GM19455 (cell line): ENCODE measurements at regions not wholly inside any gene's neighbourhood (a gene's known extent, or its start where the extent isn't known, plus 50 kb on each side); places are given as distances from the start of the nearest gene placed in this dataset.
"Not testable (repeated sequence)": the region's sequence is repeated elsewhere in the genome, so short reads cannot be mapped to it uniquely, and the experiment has no call there.

ENCODE experiments used
- ATAC-seq: cut with Tn5 transposase; IDR thresholded peaks from one replicate; pipeline ENCODE4 v1.9.1; 2021; ENCODE audit not compliant: unreplicated experiment

- ATAC-seq, result not testable (repeated sequence)
Measured at GRCh38 chr4:104662269-104662668, 167.6 kb upstream of the CXXC4 start.

GRCh38 chr4:104677116-104677515 is 182.4 kb upstream of the CXXC4 start:
- ATAC-seq, result no peak

- ATAC-seq, result no peak
Measured at GRCh38 chr4:104682311-104682710, 187.6 kb upstream of the CXXC4 start.

GRCh38 chr4:104693601-104694201 is 199.0 kb upstream of the CXXC4 start:
- no peak for ATAC-seq

- no peak for ATAC-seq
Measured at GRCh38 chr4:104716584-104716983, 221.9 kb upstream of the CXXC4 start.

GRCh38 chr4:104719539-104720230 is 225.0 kb upstream of the CXXC4 start:
- ATAC-seq, result peak; percentile 97

GRCh38 chr4:104722467-104722866 is 227.8 kb upstream of the CXXC4 start:
- no peak for ATAC-seq

GRCh38 chr4:104726002-104726401 is 231.3 kb upstream of the CXXC4 start:
- no peak for ATAC-seq

GRCh38 chr4:104727643-104728042 is 232.9 kb upstream of the CXXC4 start:
- no peak for ATAC-seq

GRCh38 chr4:104728380-104729122 is 233.9 kb upstream of the CXXC4 start:
- ATAC-seq, result no peak

GRCh38 chr4:104732766-104733165 is 238.1 kb upstream of the CXXC4 start:
- no peak for ATAC-seq

GRCh38 chr4:104735174-104735573 is 240.5 kb upstream of the CXXC4 start:
- no peak for ATAC-seq

GRCh38 chr4:104740161-104740560 is 245.5 kb upstream of the CXXC4 start:
- ATAC-seq, result no peak

GRCh38 chr4:104743215-104743653 is 248.5 kb upstream of the CXXC4 start:
- ATAC-seq, result peak; percentile 97

GRCh38 chr4:104747635-104748034 is 252.9 kb upstream of the CXXC4 start:
- no peak for ATAC-seq

GRCh38 chr4:104749062-104749461 is 254.4 kb upstream of the CXXC4 start:
- ATAC-seq, result no peak

GRCh38 chr4:104750008-104750407 is 255.3 kb upstream of the CXXC4 start:
- ATAC-seq, result no peak

GRCh38 chr4:104751468-104751867 is 256.8 kb upstream of the CXXC4 start:
- ATAC-seq, result no peak

- ATAC-seq, result peak; percentile 63
Measured at GRCh38 chr4:104752337-104752736, 257.6 kb upstream of the CXXC4 start.

GRCh38 chr4:104756837-104757236 is 262.1 kb upstream of the CXXC4 start:
- ATAC-seq, result no peak

- ATAC-seq, result no peak
Measured at GRCh38 chr4:104758574-104758973, 263.9 kb upstream of the CXXC4 start.
